SW 1271 (cell line): ENCODE measurements at regions not wholly inside any gene's neighbourhood (a gene's known extent, or its start where the extent isn't known, plus 50 kb on each side); places are given as distances from the start of the nearest gene placed in this dataset.

Source experiments
- DNase-seq, 2 experiments: peaks; one replicate each; lab custom pipeline; 2025; lab: John Stamatoyannopoulos, UW

GRCh38 chr4:121519236-121519838, 138.5 kb upstream of the QRFPR start:
- DNase-seq: no peak

- no peak for DNase-seq
Measured at GRCh38 chr4:121517241-121517640, 136.4 kb upstream of the QRFPR start.

DNA sequence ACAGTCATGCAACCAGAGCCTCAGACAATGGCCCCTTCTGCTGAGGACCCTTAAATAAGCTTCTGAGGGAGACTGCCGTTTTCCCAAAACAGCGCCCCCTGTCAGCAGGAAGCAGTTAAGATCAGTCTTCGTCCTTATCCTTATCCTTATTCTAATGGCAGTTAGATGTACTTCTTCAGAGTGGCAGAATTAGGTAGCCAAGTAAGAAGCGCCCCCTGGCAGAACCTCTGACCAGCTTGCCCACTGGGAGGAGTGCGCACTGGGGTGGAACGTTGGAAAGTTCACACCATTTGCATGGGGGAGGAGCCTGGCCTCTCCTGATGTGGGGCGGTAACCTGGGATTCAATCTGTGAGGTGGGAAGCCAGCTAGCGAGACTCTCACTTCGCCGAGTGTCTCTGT, 133.6 kb upstream of the QRFPR start:
- DNase-seq: no peak

GRCh38 chr4:121510341-121510874, 129.6 kb upstream of the QRFPR start:
- DNase-seq: no peak

DNA sequence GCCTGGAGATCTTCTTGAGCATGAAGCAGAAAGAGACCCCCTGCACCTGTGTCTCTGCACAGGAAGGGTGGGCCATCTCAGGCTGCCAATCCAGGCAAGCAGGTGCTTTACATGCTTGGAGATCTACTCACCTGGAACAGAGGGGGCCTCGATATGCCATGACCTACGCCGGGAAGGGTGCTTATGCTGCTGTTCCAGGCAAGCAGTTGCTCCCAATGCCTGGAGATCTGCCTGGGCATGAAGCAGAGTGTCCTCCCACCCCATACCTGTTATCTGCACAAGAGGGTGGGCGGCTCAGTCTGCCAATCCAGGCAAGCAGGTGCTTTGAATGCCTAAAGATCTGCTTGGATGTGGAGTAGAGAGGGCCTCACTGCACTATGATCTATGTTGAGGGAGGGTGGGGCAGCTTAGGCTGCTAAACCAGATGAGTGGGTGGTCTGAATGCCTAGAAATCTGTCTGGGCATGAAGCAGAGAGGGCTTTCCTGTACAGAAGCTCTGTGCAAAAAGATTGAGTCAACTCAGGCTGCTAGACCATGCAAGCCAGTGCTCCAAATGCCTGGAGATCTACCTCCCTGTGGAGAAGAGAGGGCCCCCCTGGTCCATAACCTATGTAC, 104.5 kb upstream of the QRFPR start:
- DNase-seq: no peak

DNA sequence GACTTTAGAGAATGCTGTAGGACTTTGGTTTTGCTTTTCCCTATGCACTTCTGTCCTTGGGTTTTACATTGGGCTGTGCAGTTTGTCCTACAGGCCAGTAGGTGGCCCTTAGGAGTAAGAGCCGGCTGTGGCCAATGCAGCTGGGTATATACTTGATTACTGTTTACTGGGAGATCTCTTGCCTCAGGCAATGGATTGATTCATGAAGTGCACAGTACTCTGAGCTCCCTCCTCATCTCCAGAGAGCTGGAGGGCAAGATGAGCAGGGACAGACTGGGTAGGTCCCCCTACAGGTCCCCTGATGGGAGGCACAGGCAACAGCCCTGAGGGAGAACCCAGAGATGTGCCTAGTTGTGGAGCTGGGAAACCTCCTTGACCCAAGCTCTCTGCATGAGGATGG, 103.8 kb upstream of the QRFPR start:
- DNase-seq: peak; percentile 2 to 23

- peak in 1 of 2 experiments; percentile 2 for DNase-seq
Measured at GRCh38 chr4:121479808-121480207, 99.0 kb upstream of the QRFPR start.

- DNase-seq: no peak
Measured at GRCh38 chr4:121477480-121477879, 96.7 kb upstream of the QRFPR start.

DNA sequence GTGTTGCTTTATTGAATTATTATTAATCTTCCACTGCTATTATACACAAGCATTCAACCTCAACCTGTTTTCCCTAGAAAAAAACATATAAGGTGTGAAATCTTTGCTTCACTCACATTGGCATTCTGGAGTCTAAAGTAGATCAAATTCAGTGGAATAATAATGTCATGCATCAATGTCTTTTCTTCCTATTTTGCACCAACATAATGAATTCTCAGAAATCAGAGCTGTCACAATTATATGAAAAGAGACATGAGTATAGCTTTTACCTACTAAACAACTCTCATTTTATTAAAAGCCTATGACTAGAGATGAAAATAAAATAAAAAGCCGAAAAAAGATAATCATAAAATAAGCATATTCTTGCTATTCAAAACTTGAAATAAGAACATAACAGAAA, 96.3 kb upstream of the QRFPR start:
- no peak for DNase-seq

DNA sequence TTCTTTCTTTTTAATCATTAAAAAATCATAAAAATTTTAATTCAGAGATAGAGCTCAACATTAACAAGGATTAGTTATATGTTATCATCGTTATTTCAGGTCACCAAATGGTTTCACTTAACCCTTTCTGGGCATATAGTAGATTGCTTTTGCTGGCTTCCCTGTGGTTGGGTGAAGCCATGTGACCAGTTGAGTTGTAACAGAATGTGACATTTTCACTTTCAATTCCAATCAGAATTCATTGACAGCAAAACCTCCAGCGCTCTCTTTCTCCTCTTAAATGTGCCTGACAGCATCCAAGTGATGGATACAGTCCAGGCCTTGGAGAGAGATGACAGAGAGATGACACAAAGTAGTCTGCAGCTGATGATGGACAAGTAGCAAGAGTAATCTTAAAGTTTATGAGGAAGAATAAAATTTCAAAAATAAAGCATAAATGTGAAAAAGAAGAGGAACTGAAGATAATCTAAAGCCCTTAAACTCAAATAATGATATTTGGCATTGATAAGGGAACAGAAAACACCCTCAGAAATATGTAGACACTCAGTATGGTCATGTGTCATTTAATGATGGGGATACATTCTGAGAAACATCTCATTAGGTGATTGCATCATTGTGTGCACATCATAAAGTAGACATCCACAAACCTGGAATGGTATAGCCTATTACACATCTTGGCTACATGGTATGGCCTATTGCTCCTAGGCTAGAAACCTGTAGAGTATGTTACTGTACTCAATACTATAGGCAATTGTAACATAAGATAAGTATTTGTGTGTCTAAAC, 92.3 kb upstream of the QRFPR start:
- DNase-seq: no peak

GRCh38 chr4:121464854-121465253, 84.0 kb upstream of the QRFPR start:
- no peak for DNase-seq

DNA sequence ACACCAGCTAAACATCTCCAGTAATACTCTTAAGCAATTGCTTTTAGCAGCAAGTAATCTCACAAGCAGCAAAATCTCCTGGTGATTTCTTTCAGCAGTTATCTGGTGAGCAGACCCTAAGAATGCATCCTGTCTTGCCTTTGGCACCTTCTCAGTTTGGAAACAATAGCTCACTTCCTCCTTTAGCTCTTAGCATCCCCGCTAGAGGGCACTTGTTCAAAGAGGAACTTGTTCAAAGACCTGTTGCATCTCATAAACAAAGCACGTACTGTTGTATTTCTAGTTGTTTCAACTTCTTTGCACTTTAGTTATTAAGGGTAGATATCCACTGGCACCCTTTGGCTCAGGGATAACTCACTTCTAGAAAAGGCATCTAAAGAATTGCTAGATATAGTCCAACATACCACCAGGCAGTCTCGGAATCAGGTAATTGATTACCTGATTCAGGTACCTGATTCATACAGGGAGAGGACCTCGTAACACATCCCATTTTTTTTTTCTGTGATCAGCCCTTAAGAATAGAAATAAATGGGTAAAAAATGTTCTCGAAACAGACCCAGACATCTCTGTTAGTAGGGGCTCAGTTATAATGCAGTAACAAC, 81.9 kb upstream of the QRFPR start:
- DNase-seq: peak in 1 of 2 experiments; percentile 44

GRCh38 chr4:121459026-121459425, 78.2 kb upstream of the QRFPR start:
- DNase-seq: no peak

GRCh38 chr4:121457278-121457875, 76.6 kb upstream of the QRFPR start:
- no peak for DNase-seq

DNA sequence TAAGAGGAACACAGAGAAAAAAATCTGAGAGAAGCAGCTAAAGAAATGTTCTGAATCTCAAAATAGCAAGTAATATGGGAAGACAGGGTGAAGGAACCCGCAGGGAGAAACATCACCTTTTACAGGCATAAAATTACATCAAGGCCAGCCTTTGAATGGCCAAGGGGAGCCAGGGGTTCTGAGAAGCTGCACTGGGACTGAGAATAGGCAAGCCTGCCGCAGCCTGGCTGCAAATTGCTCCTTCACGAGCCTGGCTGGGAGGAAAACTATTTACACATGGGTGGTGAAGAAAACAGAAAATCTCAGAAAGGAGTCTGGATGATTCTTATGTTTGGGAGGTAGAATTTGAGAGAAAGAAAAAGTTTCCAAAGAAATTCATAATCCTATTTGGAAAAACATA, 74.5 kb upstream of the QRFPR start:
- DNase-seq: no peak

GRCh38 chr4:121454251-121454979, 73.6 kb upstream of the QRFPR start:
- no peak for DNase-seq

DNA sequence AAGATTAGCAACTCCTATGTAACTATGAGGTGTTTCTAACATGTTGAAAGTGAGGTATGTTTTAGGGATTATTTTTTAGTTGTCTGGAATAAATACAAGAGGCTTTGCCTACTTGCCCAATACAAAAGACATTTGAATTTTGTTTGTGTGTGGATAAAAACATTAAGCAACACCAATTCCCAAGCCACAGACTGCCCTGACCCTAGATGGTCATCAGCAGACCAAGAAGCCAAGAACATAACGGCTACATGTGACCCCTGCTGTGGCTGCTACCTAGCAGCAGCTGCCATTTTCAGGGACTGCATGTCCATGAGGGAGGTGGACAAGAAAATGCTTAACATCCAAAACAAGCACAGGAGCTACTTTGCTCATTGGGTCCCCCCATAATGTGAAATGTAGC, 70.5 kb upstream of the QRFPR start:
- no peak for DNase-seq

DNA sequence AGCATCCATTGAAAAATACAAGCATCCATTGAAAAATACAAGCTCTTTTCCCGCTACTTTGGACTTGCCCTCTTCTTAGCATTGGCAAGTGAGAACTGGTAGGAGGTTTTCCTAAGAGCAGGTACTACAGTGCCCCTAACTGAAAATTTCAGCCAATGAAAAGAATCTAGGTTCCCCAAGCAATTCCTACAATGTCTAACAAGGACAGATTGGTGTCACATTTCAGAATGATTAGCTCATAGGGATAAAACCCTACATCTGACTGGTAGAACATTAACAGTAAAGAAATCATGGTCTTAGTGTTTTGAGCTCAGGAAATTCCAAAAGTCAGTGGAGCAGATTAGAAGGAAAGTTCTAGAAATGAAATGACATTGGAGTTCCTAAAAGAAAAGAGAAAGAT, 68.6 kb upstream of the QRFPR start:
- no peak for DNase-seq

DNA sequence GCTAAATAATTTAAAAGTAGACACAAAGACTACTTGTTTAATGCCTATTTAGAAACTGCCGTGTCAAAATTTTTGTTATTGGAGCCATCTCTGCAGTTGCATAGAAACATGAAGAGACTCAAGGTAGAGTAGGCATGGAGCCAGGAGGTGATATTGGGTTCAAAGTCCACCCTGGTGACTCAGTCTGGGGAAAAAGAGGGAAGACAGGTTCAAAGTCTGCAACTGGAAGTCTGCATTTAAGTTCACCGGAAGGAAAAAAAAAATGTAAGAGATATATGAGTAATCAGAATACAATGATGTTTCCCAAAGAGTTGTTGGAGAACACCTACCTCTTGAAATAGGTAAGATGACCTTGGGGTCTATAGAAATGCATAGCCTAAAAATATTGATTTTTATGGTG, 67.4 kb upstream of the QRFPR start:
- DNase-seq: no peak

- no peak for DNase-seq
Measured at GRCh38 chr4:121439669-121440068, 58.9 kb upstream of the QRFPR start.
